GF-D8 (cell line): ENCODE measurements at regions not wholly inside any gene's neighbourhood (a gene's known extent, or its start where the extent isn't known, plus 50 kb on each side); places are given as distances from the start of the nearest gene placed in this dataset.

Experiments
- DNase-seq: peaks from one replicate; lab custom pipeline; 2025; lab: John Stamatoyannopoulos, UW

DNA sequence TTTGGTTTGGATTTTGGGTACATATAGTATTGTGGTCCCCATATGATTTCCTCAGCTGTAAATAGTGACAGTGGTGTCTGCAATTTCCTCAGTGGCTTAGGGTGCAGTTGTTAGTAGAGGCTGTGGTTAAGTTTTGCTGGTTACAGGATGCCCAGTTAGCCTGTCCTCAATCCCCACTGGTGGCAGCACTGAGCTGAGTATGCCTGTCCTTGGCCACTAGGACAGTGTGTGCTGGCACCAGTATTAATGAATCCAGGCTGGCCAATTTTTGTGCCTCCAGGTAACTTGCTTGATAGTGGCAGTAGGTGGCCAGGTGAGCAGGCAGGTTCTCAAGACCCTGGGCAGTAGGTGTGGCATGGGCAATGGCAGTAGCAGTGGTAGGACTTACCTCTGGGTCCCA is 973.1 kb downstream of the TMEM182 start:
- no peak for DNase-seq

- no peak for DNase-seq
Measured at GRCh38 chr2:103738108-103738507, 976.3 kb downstream of the TMEM182 start.

DNA sequence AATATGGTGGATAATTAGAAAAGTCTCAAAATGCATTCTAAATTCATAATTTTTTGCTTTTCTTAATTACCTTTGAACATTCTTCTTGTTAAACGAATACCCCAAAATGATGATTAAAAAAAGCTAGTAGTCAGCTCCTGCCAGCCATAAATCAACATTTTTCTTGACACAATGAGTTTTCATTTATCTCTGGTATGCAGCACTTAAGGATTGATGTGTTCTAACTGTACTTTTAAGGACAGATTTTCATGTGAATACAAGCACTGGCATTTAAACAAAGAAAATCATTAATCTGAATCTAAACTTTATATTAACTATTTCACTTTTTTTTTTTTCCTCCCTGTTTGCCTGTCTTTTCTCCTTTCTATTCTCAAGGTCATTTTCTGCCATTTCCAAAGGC is 976.8 kb downstream of the TMEM182 start:
- DNase-seq: no peak

- no peak for DNase-seq
Measured at GRCh38 chr2:103739186-103739585, 977.4 kb downstream of the TMEM182 start.

- no peak for DNase-seq
Measured at GRCh38 chr2:103739921-103740320, 978.1 kb downstream of the TMEM182 start.

DNA sequence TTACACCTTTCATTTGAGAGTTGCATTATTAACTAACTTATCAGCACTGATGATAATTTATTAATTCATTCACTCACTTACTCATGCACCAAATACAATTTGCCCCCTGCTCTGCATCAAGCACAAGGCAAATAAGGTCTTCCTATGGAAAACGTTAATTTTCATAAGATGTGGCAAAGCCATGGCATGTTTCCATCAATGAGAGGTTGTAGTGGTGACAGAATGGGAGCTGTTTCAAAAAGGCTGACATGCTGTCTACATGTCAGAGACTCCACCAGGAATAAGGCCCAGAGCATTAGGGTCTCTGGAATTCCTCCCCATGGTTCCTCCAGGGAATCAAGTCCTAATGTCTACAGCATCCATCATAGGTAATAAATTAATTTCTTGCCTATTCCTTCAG is 978.8 kb downstream of the TMEM182 start:
- no peak for DNase-seq

DNA sequence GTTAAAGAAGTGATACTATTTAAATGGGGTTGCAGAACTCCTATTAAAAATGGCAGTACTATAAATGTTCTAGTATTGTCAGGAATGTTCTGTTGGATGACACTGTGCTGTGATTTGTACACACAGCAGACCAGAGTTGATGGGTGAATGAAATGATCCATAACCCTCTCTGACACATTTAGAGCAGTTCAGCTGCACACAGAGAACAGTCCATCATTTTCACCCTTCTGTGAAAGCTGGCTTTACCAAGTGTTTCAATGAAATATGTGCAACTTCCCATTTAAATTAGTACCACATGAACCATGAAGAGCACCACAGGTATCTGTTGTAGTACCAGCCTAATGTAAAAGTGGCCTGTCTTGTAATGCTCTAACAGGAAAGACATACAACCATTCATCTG is 981.4 kb downstream of the TMEM182 start:
- no peak for DNase-seq

GRCh38 chr2:103754530-103754929 is 992.7 kb downstream of the TMEM182 start:
- DNase-seq: no peak

- DNase-seq: no peak
Measured at GRCh38 chr2:103773884-103774283, 1012.1 kb downstream of the TMEM182 start.

DNA sequence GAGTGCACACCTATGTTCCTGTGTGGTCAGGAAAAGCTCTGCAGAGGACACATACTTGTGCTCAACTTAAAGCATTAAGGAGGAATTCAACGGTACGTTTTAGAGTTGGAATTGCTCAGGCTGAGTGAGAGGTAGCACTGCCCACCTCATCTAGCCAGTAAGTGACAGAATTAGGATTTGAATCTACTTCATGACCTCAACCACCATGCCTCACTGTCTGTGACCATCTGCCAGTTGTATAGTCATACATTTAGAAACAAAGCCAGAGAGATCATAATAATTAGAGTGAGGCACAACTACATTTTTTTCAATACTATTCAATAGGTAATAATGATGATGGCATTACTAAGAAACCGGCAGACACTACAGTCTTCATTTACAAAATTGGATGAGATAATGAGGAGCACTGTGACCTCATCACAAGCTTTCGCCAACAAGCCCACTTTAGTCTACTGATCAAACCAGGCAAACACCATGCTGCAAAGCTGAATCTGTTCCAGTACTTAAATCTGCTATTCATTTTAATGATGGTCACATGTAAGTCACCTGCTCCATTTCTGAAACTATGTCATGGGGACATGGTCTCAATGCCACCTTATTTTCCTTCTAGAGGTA is 1018.4 kb downstream of the TMEM182 start:
- no peak for DNase-seq

GRCh38 chr2:103781313-103781712 is 1019.5 kb downstream of the TMEM182 start:
- DNase-seq: no peak

DNA sequence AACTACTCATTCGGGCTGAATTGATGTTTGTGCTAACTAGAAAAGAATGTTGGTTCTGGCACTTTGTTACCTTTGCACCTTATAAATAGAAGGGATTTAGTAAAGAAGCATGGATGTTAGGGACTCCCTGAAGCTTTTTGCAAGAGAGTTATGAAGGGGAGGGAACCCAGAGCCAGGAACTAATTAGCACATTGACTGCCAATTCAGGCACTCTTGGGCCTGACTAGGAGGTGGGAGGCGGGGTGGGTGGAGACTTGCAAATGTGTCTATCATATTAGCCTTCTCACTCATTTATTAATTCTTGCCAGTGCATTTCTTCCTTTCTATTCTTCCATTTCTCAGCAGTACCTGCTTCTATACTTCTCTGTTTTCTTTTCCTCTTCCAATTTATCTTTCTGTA is 1022.4 kb downstream of the TMEM182 start:
- DNase-seq: no peak

DNA sequence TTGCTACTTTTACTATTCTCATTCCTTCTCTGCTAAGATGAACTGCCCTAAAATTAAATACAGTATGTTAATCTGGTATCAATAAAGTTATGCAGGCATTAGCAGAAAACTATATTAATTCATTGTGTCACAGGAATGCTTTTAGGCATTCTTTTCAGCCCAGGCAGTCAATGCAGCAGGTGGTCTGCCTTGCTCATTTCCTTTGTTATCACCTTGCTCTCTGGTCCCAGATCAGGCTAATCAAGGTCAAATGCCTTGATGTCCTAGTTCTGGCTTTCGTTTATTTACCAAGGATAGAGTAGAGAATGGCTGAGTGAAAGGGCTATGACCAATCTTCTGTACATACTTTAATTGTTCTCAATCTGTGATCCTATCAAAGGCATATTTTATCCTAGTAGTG is 1023.6 kb downstream of the TMEM182 start:
- DNase-seq: no peak

DNA sequence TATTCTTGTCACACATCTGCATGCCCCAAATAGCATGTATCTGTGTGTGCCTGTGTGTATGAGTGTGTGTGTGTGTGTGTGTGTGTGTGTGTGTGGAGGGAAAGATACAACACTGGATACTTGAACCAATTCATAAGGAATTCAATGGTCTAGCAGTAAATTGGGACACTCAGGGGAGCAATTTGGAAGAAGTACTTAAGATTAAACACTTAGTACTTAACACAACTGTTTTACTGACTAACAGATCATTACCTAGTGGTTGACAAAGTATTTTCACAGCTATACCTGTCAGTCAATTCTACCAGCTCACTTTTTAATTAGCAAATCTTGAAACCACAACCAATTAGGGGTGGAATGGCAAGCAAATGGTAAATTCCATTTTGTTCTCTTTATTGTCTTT is 1024.1 kb downstream of the TMEM182 start:
- DNase-seq: no peak

- no peak for DNase-seq
Measured at GRCh38 chr2:103788389-103788788, 1026.6 kb downstream of the TMEM182 start.

- no peak for DNase-seq
Measured at GRCh38 chr2:103788951-103789350, 1027.1 kb downstream of the TMEM182 start.

GRCh38 chr2:103789381-103790095 is 1027.7 kb downstream of the TMEM182 start:
- no peak for DNase-seq

GRCh38 chr2:103792042-103792441 is 1030.2 kb downstream of the TMEM182 start:
- DNase-seq: no peak

- no peak for DNase-seq
Measured at GRCh38 chr2:103798291-103798690, 1036.5 kb downstream of the TMEM182 start.

DNA sequence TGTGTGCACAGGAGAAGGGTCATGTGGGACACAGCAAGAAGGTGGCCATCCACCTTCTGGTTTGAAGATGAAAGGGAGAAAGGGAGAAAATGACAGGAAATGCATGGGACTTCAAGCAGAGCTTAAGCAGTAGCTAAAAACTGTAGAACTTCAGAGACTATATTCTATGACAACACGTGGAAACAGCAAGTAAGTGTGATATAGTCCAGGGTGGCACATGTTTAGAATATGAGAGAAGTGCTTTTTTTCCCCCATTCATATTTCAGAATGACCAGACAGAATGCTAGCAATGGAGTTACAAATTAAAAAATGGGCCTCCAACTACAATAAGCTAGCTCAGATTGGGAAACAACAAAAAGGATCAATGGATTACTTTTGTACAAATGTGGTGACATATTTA is 1042.2 kb downstream of the TMEM182 start:
- DNase-seq: no peak

DNA sequence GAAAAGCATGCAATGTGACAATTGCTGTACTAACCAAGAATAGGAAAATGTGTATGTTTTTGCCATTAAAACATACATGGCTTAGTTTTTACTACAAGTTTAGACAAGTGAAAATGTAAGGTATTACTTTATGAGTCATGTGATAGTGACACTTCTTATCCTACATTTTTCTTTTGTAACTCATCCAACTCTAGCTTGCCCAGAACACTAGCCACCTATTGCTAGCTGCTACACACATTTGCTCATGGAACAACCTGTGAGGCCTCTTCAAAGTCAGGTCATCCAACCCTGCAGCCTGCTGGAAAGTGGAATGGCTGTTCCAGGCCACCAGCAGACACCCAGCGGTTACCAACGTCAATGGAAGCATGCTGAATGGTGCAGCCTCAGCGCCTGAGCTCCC is 1043.9 kb downstream of the TMEM182 start:
- DNase-seq: no peak

DNA sequence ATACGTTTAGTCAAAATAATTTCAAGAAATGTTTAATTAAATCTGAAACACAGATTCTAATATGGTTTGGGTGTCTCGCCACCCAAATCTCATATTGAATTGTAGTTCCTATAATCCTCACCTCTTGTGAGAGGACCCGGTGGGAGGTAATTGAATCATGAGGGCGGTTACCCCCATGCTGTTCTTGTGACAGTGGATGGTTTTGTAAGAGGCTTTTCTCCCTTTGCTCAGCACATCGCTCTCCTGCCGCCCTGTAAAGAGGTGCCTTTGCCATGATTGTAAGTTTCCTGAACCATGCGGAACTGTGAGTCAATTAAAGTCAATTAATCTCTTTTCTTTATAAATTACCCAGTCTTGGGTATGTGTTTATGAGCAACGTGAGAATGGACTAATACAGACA is 1045.1 kb upstream of the POU3F3 start:
- DNase-seq: no peak

DNA sequence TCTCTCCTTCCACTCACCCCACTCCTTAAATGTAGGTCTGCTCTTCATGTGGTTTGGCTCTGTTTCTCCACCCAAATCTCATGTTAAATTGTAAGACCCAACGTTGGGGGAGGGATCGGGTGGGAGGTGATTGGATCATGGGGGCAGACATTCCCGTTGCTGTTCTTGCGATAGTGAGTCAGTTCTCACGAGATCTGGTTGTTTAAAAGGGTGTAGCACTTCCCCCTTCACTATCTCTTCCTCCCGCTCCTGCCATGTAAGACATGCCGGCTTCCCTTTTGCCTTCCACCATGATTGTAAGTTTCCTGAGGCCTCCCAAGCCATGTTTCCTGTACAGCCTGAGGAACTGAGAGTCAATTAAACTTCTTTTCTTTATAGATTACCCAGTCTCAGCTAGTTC is 1044.5 kb upstream of the POU3F3 start:
- no peak for DNase-seq

- no peak for DNase-seq
Measured at GRCh38 chr2:103809941-103810441, 1043.9 kb upstream of the POU3F3 start.
